SK-N-SH treated with all-trans-retinoic acid at 6 μM for 48 hours (cell line): ENCODE measurements at regions not wholly inside any gene's neighbourhood (a gene's known extent, or its start where the extent isn't known, plus 50 kb on each side); places are given as distances from the start of the nearest gene placed in this dataset.

Experiments
- ARNTL ChIP-seq: fragments of 450-650 bp; formaldehyde crosslinking; IDR thresholded peaks from 2 replicates; pipeline ENCODE4 v1.5.0; 2020; ENCODE audit warnings: low read depth, mild to moderate bottlenecking, moderate library complexity, borderline replicate concordance
- BACH2 ChIP-seq: fragments of 250-450 bp; sonication (Bioruptor Pico); IDR thresholded peaks from 2 replicates; pipeline ENCODE4 v1.9.0; 2021; ENCODE audit warnings: mild to moderate bottlenecking, borderline replicate concordance
- OSR1 ChIP-seq: fragments of 250-450 bp; sonication (Bioruptor Pico); IDR thresholded peaks from 2 replicates; pipeline ENCODE4 v1.8.0; 2022; ENCODE audit warnings: moderate library complexity, mild to moderate bottlenecking, inconsistent platforms
- PPARA ChIP-seq: fragments of 250-450 bp; sonication (Bioruptor Pico); IDR thresholded peaks from 2 replicates; pipeline ENCODE4 v1.5.0; 2020; ENCODE audit warnings: mild to moderate bottlenecking, borderline replicate concordance
- RARB ChIP-seq: fragments of 250-450 bp; sonication (Bioruptor Pico); IDR thresholded peaks from 2 replicates; pipeline ENCODE4 v1.8.0; 2021; ENCODE audit warnings: mild to moderate bottlenecking, moderate library complexity
- ZFP3 ChIP-seq: fragments of 250-450 bp; sonication (Bioruptor Pico); IDR thresholded peaks from 2 replicates; pipeline ENCODE4 v1.5.0; 2020; ENCODE audit warnings: mild to moderate bottlenecking, moderate library complexity
- ZNF8 ChIP-seq: fragments of 450-650 bp; formaldehyde crosslinking; IDR thresholded peaks from 2 replicates; pipeline ENCODE4 v1.5.0; 2020; ENCODE audit warnings: mild to moderate bottlenecking, moderate library complexity
- TF ChIP-seq, protein P1 (sequence below): fragments of 250-450 bp; sonication (Bioruptor Pico); IDR thresholded peaks from 2 replicates; pipeline ENCODE4 v1.8.0; 2021; ENCODE audit warnings: low read depth, mild to moderate bottlenecking, moderate library complexity, borderline replicate concordance
- TF ChIP-seq, protein P2 (sequence below): fragments of 250-450 bp; sonication (Bioruptor Pico); IDR thresholded peaks from 2 replicates; pipeline ENCODE4 v1.8.0; 2020; ENCODE audit warnings: mild to moderate bottlenecking, moderate library complexity, borderline replicate concordance

DNA sequence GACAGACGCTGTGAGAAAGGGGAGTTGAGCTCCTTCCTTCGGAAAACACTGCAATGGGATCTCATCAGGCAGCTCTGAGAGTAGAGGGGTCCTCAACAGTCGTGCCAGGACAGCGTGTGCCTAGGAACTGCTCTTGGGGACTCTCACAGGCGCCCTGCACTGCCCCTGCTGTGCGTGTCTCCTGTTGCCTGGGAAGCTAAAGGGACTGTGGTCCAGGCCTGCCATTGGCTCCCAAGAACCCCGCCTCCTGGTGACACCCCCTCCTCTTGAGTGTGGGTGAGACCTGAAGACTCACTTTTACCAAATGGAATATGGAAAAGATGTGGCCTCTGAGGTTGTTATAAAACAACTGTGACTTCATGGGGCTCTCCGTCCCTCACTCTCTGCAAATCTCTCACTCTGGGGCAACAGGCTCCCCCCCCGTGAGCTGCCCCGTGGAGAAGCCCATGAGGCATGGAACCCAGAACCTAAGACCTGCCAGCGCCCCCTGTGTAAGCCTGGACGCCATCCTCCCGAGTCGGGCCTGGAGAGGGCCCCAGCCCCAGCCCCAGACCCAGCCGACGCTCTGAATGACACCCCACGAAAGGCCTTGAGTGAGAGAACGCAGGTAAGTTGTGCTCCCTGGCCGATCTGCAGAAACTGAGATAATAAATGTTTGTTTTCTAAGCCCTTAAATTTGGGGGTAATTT is 302.7 kb downstream of the FGF9 start:
- TF ChIP-seq, protein P1, sequence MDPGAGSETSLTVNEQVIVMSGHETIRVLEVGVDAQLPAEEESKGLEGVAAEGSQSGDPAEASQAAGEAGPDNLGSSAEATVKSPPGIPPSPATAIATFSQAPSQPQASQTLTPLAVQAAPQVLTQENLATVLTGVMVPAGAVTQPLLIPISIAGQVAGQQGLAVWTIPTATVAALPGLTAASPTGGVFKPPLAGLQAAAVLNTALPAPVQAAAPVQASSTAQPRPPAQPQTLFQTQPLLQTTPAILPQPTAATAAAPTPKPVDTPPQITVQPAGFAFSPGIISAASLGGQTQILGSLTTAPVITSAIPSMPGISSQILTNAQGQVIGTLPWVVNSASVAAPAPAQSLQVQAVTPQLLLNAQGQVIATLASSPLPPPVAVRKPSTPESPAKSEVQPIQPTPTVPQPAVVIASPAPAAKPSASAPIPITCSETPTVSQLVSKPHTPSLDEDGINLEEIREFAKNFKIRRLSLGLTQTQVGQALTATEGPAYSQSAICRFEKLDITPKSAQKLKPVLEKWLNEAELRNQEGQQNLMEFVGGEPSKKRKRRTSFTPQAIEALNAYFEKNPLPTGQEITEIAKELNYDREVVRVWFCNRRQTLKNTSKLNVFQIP (CRISPR knock-in tag), result no peak
- no peak for TF ChIP-seq ARNTL (CRISPR knock-in tag)
- TF ChIP-seq ZNF8, result no peak
- TF ChIP-seq RARB (CRISPR knock-in tag), result no peak
- TF ChIP-seq, protein P2, sequence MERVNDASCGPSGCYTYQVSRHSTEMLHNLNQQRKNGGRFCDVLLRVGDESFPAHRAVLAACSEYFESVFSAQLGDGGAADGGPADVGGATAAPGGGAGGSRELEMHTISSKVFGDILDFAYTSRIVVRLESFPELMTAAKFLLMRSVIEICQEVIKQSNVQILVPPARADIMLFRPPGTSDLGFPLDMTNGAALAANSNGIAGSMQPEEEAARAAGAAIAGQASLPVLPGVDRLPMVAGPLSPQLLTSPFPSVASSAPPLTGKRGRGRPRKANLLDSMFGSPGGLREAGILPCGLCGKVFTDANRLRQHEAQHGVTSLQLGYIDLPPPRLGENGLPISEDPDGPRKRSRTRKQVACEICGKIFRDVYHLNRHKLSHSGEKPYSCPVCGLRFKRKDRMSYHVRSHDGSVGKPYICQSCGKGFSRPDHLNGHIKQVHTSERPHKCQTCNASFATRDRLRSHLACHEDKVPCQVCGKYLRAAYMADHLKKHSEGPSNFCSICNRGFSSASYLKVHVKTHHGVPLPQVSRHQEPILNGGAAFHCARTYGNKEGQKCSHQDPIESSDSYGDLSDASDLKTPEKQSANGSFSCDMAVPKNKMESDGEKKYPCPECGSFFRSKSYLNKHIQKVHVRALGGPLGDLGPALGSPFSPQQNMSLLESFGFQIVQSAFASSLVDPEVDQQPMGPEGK (CRISPR knock-in tag), result no peak
- no peak for TF ChIP-seq ZFP3 (CRISPR knock-in tag)
- no peak for TF ChIP-seq OSR1 (CRISPR knock-in tag)
- TF ChIP-seq PPARA (CRISPR knock-in tag), result no peak
- no peak for TF ChIP-seq BACH2 (CRISPR knock-in tag)
